SK-N-SH (cell line): ENCODE measurements at regions not wholly inside any gene's neighbourhood (a gene's known extent, or its start where the extent isn't known, plus 50 kb on each side); places are given as distances from the start of the nearest gene placed in this dataset.

Experiments
- CTCF ChIA-PET: fragments of 300-600, 350-600 bp; formaldehyde crosslinking; extraction: SDS; loops from one replicate; lab custom pipeline; 2021; lab: Yijun Ruan, JAX
- POLR2A ChIA-PET: fragments of 350-600 bp; sonication (Branson Sonifier 250); formaldehyde crosslinking; extraction: SDS; loops from one replicate; lab custom pipeline; 2020; ENCODE audit warnings: antibody characterized with exemption, inconsistent platforms; lab: Yijun Ruan, JAX
- DNase-seq: peaks from one replicate; pipeline ENCODE4 v3.0.0; 2012
- H2AFZ ChIP-seq: fragments of 200-600 bp; sonication (generic); 2 replicates; pipeline ENCODE4 v1.8.1; 2016; ENCODE audit warnings: antibody characterized with exemption, mild to moderate bottlenecking, low read depth
- H3F3A ChIP-seq: fragments of 200-600 bp; sonication (generic); replicated peaks from 2 replicates; pipeline ENCODE3; 2016; ENCODE audit warnings: antibody characterized with exemption, mild to moderate bottlenecking; ENCODE audit not compliant: insufficient read depth
- H3K27ac ChIP-seq, 2 experiments: fragments of 200-500 bp in 1 of 2; fragments of 200-600 bp in 1 of 2; sonication (Bioruptor generic) in 1 of 2; sonication (generic), shearing (Covaris generic) in 1 of 2; 2 replicates each; pipeline versions ENCODE4 v1.5.1 to v1.6.1; 2014 to 2016; ENCODE audit warnings: low read depth in 2 of 2, inconsistent platforms in 1 of 2, low read length in 1 of 2, mild to moderate bottlenecking in 1 of 2, mixed read lengths in 1 of 2
- H3K27me3 ChIP-seq: fragments of 200-600 bp; sonication (generic), shearing (Covaris generic); 2 replicates; pipeline ENCODE4 v1.6.1; 2016; ENCODE audit warnings: mixed run types; ENCODE audit not compliant: insufficient read depth
- H3K36me3 ChIP-seq, 2 experiments: fragments of 200-500 bp in 1 of 2; fragments of 200-600 bp in 1 of 2; sonication (Bioruptor generic) in 1 of 2; sonication (generic) in 1 of 2; replicated peaks in 1 of 2; 2 replicates each; pipeline versions ENCODE3 to v1.5.1; 2014 to 2016; ENCODE audit warnings: low read length in 1 of 2, mild to moderate bottlenecking in 1 of 2; ENCODE audit not compliant: insufficient read depth in 2 of 2, control insufficient read depth in 1 of 2
- H3K4me1 ChIP-seq, 2 experiments: fragments of 200-500 bp in 1 of 2; fragments of 200-600 bp in 1 of 2; sonication (Bioruptor generic) in 1 of 2; sonication (generic), shearing (Covaris generic) in 1 of 2; 2 replicates each; pipeline versions ENCODE4 v1.5.1 to v1.6.1; 2014 to 2016; ENCODE audit warnings: low read depth in 1 of 2, low read length in 1 of 2, mixed run types in 1 of 2; ENCODE audit not compliant: insufficient read depth in 2 of 2, control insufficient read depth in 1 of 2
- H3K4me2 ChIP-seq: fragments of 200-600 bp; sonication (generic), shearing (Covaris generic); 2 replicates; pipeline ENCODE4 v1.6.1; 2017; ENCODE audit warnings: mixed run types
- H3K4me3 ChIP-seq, 2 experiments: fragments of 200-500 bp in 1 of 2; fragments of 200-600 bp in 1 of 2; sonication (Bioruptor generic) in 1 of 2; sonication (generic), shearing (Covaris generic) in 1 of 2; 2 replicates each; pipeline versions ENCODE4 v1.5.1 to v1.8.1; 2014 to 2016; ENCODE audit warnings: low read depth in 2 of 2, inconsistent platforms in 1 of 2, low read length in 1 of 2, mild to moderate bottlenecking in 1 of 2, mixed read lengths in 1 of 2, moderate library complexity in 1 of 2
- H3K79me2 ChIP-seq: fragments of 200-600 bp; sonication (generic); 2 replicates; pipeline ENCODE4 v1.8.1; 2017; ENCODE audit warnings: mild to moderate bottlenecking; ENCODE audit not compliant: insufficient read depth
- H3K9ac ChIP-seq: fragments of 200-600 bp; sonication (generic); 2 replicates; pipeline ENCODE4 v1.6.1; 2017; ENCODE audit warnings: mixed run types
- H3K9me2 ChIP-seq: fragments of 200-600 bp; sonication (generic); 2 replicates; pipeline ENCODE4 v1.6.1; 2017; ENCODE audit warnings: mixed run types
- H3K9me3 ChIP-seq: fragments of 200-600 bp; sonication (generic); 2 replicates; pipeline ENCODE4 v1.6.1; 2017; ENCODE audit warnings: mixed run types, mild to moderate bottlenecking, moderate library complexity
- H4K20me1 ChIP-seq: fragments of 200-600 bp; sonication (generic); 2 replicates; pipeline ENCODE4 v1.6.1; 2017; ENCODE audit warnings: mild to moderate bottlenecking, mixed run types; ENCODE audit not compliant: insufficient read depth
- EP300 ChIP-seq, 2 experiments: IDR thresholded peaks; 2 replicates each; pipeline versions ENCODE4 v1.4.0 to v1.6.1; 2012; ENCODE audit warnings: borderline replicate concordance in 1 of 2, low read depth in 1 of 2, low read length in 1 of 2
- FOSL2 ChIP-seq: IDR thresholded peaks from 2 replicates; pipeline ENCODE4 v1.4.0; 2012; ENCODE audit warnings: low read depth, mild to moderate bottlenecking, moderate library complexity, borderline replicate concordance
- FOXJ3 ChIP-seq: sonication (generic); formaldehyde crosslinking; IDR thresholded peaks from 2 replicates; pipeline ENCODE4 v1.5.1; 2020; ENCODE audit warnings: mild to moderate bottlenecking, missing genetic modification reagents
- GABPA ChIP-seq: IDR thresholded peaks from 2 replicates; pipeline ENCODE4 v1.4.0; 2012; ENCODE audit warnings: low read depth, mild to moderate bottlenecking
- GATA2 ChIP-seq: sonication (generic); formaldehyde crosslinking; IDR thresholded peaks from 2 replicates; pipeline ENCODE4 v1.5.0; 2020; ENCODE audit warnings: mild to moderate bottlenecking, missing genetic modification reagents
- JUND ChIP-seq: IDR thresholded peaks from 2 replicates; pipeline ENCODE4 v1.4.0; 2012
- MEF2A ChIP-seq: IDR thresholded peaks from 2 replicates; pipeline ENCODE4 v1.4.0; 2012; ENCODE audit warnings: low read depth, borderline replicate concordance
- NFIC ChIP-seq: IDR thresholded peaks from 2 replicates; pipeline ENCODE4 v1.4.0; 2012; ENCODE audit warnings: borderline replicate concordance
- NRF1 ChIP-seq: IDR thresholded peaks from 2 replicates; pipeline ENCODE4 v1.6.1; 2012; ENCODE audit warnings: low read depth, mild to moderate bottlenecking, low read length
- RFX5 ChIP-seq: IDR thresholded peaks from 2 replicates; pipeline ENCODE4 v1.6.1; 2012; ENCODE audit warnings: mild to moderate bottlenecking, improper control_type of control experiment, low read length
- RXRA ChIP-seq: IDR thresholded peaks from 2 replicates; pipeline ENCODE4 v1.4.0; 2012; ENCODE audit warnings: low read depth, mild to moderate bottlenecking, borderline replicate concordance
- SIN3A ChIP-seq: IDR thresholded peaks from 2 replicates; pipeline ENCODE4 v1.6.1; 2012; ENCODE audit warnings: low read depth, mild to moderate bottlenecking, low read length, moderate library complexity, borderline replicate concordance
- TEAD4 ChIP-seq: IDR thresholded peaks from 2 replicates; pipeline ENCODE4 v1.4.0; 2012; ENCODE audit warnings: mild to moderate bottlenecking, borderline replicate concordance; ENCODE audit not compliant: insufficient read depth
- WGBS: methylation state at CpG from one replicate; pipeline ENCODE4 v1.1.6; 2017; ENCODE audit warnings: low lambda C conversion rate; 5-methylcytosine and 5-hydroxymethylcytosine counted together
- TF ChIP-seq, protein P1 (sequence below): IDR thresholded peaks from 2 replicates; pipeline ENCODE4 v1.4.0; 2012; ENCODE audit warnings: low read depth, borderline replicate concordance
- TF ChIP-seq, protein P2 (sequence below): IDR thresholded peaks from 2 replicates; pipeline ENCODE4 v1.4.0; 2012; ENCODE audit warnings: low read depth, borderline replicate concordance
- TF ChIP-seq, protein P3 (sequence below): IDR thresholded peaks from 2 replicates; pipeline ENCODE4; 2012
- TF ChIP-seq, protein P4 (sequence below): IDR thresholded peaks from 2 replicates; pipeline ENCODE4 v1.6.1; 2012; ENCODE audit warnings: mild to moderate bottlenecking, low read depth, low read length, moderate library complexity

DNA sequence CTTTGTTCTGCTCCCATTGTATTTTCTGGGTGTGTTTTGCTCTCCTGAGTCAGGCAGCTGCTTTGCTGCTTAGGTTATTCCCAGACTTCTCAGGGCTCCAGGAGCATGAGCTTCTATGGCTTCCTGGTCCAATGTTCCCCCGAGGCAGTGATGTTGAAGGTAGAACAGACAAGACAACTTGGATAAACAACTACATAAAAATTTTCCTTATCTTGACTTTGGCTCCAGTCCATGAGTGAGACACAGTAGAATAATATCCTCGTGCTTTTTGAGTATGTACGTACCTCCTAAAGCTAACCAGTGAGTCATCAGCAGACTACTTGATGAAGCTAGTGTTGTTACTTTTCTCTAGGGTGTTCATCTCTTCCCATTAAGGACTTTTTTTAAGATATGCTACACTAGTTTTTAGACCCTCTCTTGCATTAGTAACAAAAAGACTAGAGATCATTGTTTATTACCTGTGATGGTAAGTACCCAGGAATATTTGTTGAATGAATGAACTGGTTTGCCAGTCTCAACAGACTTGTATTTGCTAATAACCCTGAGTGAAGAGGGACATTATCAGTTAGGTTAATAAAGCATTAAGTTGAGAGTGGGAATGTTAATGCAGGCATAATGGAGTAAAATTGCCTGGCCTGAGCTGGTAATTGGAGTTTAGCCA, 131.9 kb downstream of the FHIP1A start (continued):
- TF ChIP-seq, protein P1, sequence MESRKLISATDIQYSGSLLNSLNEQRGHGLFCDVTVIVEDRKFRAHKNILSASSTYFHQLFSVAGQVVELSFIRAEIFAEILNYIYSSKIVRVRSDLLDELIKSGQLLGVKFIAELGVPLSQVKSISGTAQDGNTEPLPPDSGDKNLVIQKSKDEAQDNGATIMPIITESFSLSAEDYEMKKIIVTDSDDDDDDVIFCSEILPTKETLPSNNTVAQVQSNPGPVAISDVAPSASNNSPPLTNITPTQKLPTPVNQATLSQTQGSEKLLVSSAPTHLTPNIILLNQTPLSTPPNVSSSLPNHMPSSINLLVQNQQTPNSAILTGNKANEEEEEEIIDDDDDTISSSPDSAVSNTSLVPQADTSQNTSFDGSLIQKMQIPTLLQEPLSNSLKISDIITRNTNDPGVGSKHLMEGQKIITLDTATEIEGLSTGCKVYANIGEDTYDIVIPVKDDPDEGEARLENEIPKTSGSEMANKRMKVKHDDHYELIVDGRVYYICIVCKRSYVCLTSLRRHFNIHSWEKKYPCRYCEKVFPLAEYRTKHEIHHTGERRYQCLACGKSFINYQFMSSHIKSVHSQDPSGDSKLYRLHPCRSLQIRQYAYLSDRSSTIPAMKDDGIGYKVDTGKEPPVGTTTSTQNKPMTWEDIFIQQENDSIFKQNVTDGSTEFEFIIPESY = no peak
- TF ChIP-seq EP300 (IDR thresholded peaks at IDR 0.05; ENCODE audit: borderline replicate concordance in 1 of 2, low read depth in 1 of 2, low read length in 1 of 2) = peak; percentile 28 to 72; a peak in 2 of 4 replicates
- TF ChIP-seq, protein P2, sequence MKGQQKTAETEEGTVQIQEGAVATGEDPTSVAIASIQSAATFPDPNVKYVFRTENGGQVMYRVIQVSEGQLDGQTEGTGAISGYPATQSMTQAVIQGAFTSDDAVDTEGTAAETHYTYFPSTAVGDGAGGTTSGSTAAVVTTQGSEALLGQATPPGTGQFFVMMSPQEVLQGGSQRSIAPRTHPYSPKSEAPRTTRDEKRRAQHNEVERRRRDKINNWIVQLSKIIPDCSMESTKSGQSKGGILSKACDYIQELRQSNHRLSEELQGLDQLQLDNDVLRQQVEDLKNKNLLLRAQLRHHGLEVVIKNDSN = no peak
- no peak; the same call in 1 of the 2 replicates for TF ChIP-seq GABPA
- TF ChIP-seq SIN3A = no peak
- TF ChIP-seq MEF2A = 0 out of 2 replicates have a peak, but pooled peaks have one; percentile 8
- no peak for TF ChIP-seq RFX5
- TF ChIP-seq NRF1 = no peak
- no peak for TF ChIP-seq RXRA
- peak; percentile 58; the same call in 1 of the 2 replicates for TF ChIP-seq TEAD4
- TF ChIP-seq, protein P3, sequence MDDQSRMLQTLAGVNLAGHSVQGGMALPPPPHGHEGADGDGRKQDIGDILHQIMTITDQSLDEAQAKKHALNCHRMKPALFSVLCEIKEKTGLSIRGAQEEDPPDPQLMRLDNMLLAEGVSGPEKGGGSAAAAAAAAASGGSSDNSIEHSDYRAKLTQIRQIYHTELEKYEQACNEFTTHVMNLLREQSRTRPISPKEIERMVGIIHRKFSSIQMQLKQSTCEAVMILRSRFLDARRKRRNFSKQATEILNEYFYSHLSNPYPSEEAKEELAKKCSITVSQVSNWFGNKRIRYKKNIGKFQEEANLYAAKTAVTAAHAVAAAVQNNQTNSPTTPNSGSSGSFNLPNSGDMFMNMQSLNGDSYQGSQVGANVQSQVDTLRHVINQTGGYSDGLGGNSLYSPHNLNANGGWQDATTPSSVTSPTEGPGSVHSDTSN = peak; percentile 74
- TF ChIP-seq GATA2 (CRISPR knock-in tag) = no peak
- TF ChIP-seq JUND = peak; percentile 82

DNA sequence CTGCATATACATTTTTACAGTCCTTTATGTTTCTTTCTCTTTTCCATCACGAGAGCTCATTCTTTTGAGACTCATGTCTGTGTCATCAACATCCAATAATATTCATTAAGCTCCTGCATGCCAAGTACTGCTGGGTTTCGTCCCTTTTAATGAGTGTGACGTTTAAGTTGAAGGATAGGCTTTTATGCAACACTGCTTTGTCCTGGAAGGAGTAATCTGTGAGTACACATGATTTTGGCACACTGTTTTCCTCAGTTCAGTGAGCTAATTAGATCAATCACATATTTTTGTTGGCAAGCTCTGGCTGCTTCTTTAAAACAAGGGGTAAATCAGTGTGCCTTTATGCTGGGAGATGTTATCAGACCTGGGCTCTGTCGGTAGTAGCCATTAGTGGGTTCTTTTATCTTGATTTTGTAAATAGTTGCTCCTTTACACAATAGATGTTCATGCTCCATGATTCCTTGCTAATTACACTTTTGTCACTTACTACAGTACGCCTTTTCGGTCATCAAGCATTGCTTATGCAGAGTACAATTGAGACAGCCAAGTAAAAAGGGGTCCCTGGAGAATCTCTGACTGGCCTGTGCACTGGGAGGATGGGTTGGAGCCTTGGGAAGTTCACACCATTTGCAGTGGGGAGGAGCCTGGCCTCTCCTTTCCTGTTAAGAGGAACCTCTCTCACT, 132.6 kb downstream of the FHIP1A start:
- Histone ChIP-seq H3K27me3 (no peaks in the 10 kb centered on the region), H3K9me2 (no peaks in the 10 kb centered on the region), H3K36me3 (no peaks in the 10 kb centered on the region), H3K9me3 (no peaks in the 10 kb centered on the region), H3K4me1 (peaks cover 23 to 28% of the 10 kb centered on the region in 2 experiments; a peak in 3 of 4 replicates), H3K4me3 (peak overlapping the region; percentile 22 to 43; a peak in 3 of 4 replicates), H3F3A (peaks cover 27% of the 10 kb centered on the region), H4K20me1 (no peaks in the 10 kb centered on the region; the same call in 1 of the 2 replicates), H3K4me2 (peak overlapping the region; percentile 75), H2AFZ (peak overlapping the region; percentile 69), H3K9ac (peak overlapping the region; percentile 70; the same call in 1 of the 2 replicates), H3K79me2 (no peaks in the 10 kb centered on the region), H3K27ac (peak overlapping the region; percentile 100)
- 9% methylated on average over 6 of the region's 6 CpGs for WGBS
- peak; percentile 54 for DNase-seq
- CTCF ChIA-PET = interaction anchor here (1.1 to 2.0 kb wide), 4 partner anchors 12 to 424 kb away, joined by 3 to 7 read pairs (median 4); no protein-coding TSS in a partner anchor
- POLR2A ChIA-PET = interaction anchor here (1.0 kb wide), 1 partner anchor 217 kb away, joined by 4 read pairs; no protein-coding TSS in a partner anchor
- TF ChIP-seq, protein P2 = no peak
- TF ChIP-seq NFIC = peak; percentile 97
- TF ChIP-seq, protein P4, sequence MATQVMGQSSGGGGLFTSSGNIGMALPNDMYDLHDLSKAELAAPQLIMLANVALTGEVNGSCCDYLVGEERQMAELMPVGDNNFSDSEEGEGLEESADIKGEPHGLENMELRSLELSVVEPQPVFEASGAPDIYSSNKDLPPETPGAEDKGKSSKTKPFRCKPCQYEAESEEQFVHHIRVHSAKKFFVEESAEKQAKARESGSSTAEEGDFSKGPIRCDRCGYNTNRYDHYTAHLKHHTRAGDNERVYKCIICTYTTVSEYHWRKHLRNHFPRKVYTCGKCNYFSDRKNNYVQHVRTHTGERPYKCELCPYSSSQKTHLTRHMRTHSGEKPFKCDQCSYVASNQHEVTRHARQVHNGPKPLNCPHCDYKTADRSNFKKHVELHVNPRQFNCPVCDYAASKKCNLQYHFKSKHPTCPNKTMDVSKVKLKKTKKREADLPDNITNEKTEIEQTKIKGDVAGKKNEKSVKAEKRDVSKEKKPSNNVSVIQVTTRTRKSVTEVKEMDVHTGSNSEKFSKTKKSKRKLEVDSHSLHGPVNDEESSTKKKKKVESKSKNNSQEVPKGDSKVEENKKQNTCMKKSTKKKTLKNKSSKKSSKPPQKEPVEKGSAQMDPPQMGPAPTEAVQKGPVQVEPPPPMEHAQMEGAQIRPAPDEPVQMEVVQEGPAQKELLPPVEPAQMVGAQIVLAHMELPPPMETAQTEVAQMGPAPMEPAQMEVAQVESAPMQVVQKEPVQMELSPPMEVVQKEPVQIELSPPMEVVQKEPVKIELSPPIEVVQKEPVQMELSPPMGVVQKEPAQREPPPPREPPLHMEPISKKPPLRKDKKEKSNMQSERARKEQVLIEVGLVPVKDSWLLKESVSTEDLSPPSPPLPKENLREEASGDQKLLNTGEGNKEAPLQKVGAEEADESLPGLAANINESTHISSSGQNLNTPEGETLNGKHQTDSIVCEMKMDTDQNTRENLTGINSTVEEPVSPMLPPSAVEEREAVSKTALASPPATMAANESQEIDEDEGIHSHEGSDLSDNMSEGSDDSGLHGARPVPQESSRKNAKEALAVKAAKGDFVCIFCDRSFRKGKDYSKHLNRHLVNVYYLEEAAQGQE = no peak
- TF ChIP-seq FOSL2 = peak; percentile 70
- TF ChIP-seq, protein P3 = peak; percentile 97
- TF ChIP-seq FOXJ3 (CRISPR knock-in tag) = peak; percentile 93
- peak; percentile 93 to 97 for TF ChIP-seq EP300 (IDR thresholded peaks at IDR 0.05; ENCODE audit: borderline replicate concordance in 1 of 2, low read depth in 1 of 2, low read length in 1 of 2)
